ENCODE measurements at regions not wholly inside any gene's neighbourhood (a gene's known extent, or its start where the extent isn't known, plus 50 kb on each side); places are given as distances from the start of the nearest gene placed in this dataset.

- no peak for DNase-seq (ENCODE audit: low read depth)
Measured at GRCh38 chr1:235925016-235925415, 58.3 kb upstream of the LYST start.

DNA sequence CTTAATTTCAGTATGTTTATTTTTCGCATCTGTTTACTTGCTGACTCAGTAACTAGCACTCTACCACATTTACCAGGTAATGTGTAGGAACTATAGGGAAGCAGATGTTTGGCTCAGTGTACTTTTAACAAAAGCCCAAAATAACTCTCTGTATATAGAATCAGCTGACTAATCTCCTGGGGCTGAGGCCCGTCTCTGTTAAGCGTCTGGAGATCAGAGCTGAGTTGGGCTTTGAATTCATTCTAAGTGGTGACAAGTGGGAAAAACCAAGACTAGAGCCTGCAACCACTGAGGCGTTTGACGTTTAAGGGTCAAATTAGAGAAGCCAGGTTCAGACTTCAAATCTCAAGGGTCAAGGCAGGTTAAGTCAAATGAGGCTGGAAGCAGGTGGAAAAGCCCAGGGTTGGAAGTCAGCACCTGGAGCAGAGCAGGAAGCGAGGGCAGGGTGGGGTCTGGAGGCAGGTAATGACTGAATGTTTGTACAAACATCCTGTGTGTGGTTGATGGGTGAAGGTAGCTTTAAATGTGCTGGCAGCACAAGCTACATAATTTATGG lies 56.8 kb upstream of the LYST start:
- DNase-seq (ENCODE audit: low read depth) = no peak

- no peak for DNase-seq (ENCODE audit: low read depth)
Measured at GRCh38 chr1:235920596-235921375, 54.1 kb upstream of the LYST start.

DNA sequence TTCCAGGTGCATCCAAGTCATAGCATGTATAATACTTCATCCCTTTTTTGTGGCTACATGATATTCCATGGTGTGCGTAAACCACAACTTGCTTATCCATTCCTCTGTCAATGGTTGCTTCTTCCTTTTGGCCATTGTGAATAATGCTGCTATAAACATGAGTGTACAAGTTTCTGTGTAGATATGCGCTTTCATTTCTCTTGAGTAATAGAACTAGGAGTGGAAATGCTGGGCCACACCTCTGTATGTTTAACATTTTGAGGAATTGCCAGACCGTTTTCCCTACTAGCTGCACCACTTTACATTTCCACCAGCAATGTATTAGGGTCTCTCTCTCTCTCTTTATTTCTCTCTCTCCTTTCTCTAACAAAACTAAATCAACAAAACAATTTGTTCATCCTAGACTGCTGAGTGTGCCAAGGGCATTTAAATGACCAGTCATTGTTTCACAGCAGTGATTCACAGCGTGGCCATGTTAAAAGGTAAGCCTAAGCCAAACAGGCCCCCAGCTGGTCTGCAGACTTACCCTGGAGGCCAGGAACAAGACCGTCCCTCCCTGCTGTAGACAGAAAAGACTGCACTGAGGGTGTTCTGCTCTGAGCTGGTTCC lies 53.2 kb upstream of the LYST start:
- DNase-seq (ENCODE audit: low read depth) = no peak

GRCh38 chr1:235919127-235919832 lies 52.6 kb upstream of the LYST start:
- DNase-seq (ENCODE audit: low read depth) = no peak

- no peak for DNase-seq (ENCODE audit: low read depth)
Measured at GRCh38 chr1:235918465-235918864, 51.8 kb upstream of the LYST start.

- DNase-seq (ENCODE audit: low read depth) = no peak
Measured at GRCh38 chr1:235918032-235918431, 51.3 kb upstream of the LYST start.

DNA sequence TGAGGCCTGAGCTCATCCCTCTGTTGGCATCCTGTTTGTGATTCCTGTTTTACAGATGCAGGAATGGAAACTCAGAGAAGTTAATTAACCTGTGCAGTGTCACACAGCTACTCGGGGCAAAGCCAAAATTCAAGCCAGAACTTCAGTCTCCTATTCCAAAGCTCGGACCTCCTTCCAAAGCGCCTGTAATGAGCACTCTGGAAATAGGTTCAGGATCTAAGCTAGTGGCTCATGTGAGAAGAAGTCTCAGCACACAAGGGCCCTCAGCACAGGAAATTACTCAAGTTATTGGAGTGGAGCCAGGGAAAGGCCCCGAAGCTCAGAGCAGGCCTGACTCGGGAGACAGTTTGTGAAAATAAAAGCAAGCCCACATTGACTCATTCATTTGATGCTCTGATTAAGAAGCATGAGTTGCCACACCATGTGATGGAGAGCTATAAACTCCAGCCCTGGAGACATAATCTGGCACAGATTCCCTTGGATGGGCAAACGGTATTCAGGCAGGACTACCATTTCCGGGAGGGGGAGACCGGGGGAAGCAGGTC lies 50.6 kb upstream of the LYST start:
- peak; percentile 68 for DNase-seq (ENCODE audit: low read depth)

All from activated T-cell treated with anti-CD3 and anti-CD28 coated beads for 24 hours (primary cell).